ENCODE measurements at regions not wholly inside any gene's neighbourhood (a gene's known extent, or its start where the extent isn't known, plus 50 kb on each side); places are given as distances from the start of the nearest gene placed in this dataset.
"Not testable (repeated sequence)": the region's sequence is repeated elsewhere in the genome, so short reads cannot be mapped to it uniquely, and the experiment has no call there.

GRCh38 chr1:106406114-106406513 lies 650.4 kb upstream of the PRMT6 start:
- Histone ChIP-seq H3K36me3 (replicated peaks in 1 of 2; ENCODE audit: control extremely low read depth in 1 of 2, control insufficient read depth in 1 of 2, extremely low read depth in 1 of 2, insufficient read depth in 2 of 2, low read length in 1 of 2) (no peaks in the 10 kb centered on the region), H3K27me3 (replicated peaks in 1 of 4; ENCODE audit: control extremely low read depth in 1 of 4, control insufficient read depth in 3 of 4, insufficient read depth in 4 of 4, low read length in 3 of 4) (no peaks in the 10 kb centered on the region), H3K4me2 (replicated peaks; ENCODE audit: low read depth, low read length, poor library complexity, severe bottlenecking) (no peak overlapping the region), H3K9me3 (ENCODE audit: control extremely low read depth in 1 of 3, control insufficient read depth in 2 of 3, insufficient read depth in 1 of 3, low read length in 2 of 3) (no peaks in the 10 kb centered on the region), H3K4me1 (ENCODE audit: control insufficient read depth in 2 of 2, insufficient read depth in 2 of 2, low read length in 2 of 2) (no peaks in the 10 kb centered on the region), H2AFZ (ENCODE audit: insufficient read depth, low read depth, low read length, poor library complexity, severe bottlenecking) (no peak overlapping the region), H3K4me3 (ENCODE audit: control extremely low read depth in 1 of 5, extremely low read depth in 1 of 5, insufficient read depth in 1 of 5, low read depth in 2 of 5, low read length in 4 of 5) (no peak overlapping the region), H4K20me1 (ENCODE audit: control insufficient read depth, insufficient read depth, low read length, poor library complexity, severe bottlenecking) (no peaks in the 10 kb centered on the region), H3K9ac (ENCODE audit: low read length) (no peak overlapping the region), H3K27ac (ENCODE audit: low read length in 2 of 2) (no peak overlapping the region), H3K79me2 (ENCODE audit: control insufficient read depth, insufficient read depth, low read length) (no peaks in the 10 kb centered on the region)
- ATAC-seq (ENCODE audit: low read depth) (no peak), DNase-seq (no peak)
- intact Hi-C loops (cut with micrococcal nuclease), result no loop called here
- Mint-ChIP-seq H3K27me3 (no peaks in the 10 kb centered on the region), H3K4me3 (no peak overlapping the region), H3K27ac (no peak overlapping the region), H3K4me1 (no peaks in the 10 kb centered on the region), H3K9me3 (ENCODE audit: insufficient read depth) (peaks cover 3% of the 10 kb centered on the region)
- TF ChIP-seq CTCF (IDR thresholded peaks at IDR 0.05) (no peak), EZH2 (IDR thresholded peaks at IDR 0.05; ENCODE audit: borderline replicate concordance, insufficient read depth, low read depth, low read length, poor library complexity, severe bottlenecking) (no peak)
- ChIA-PET POLR2A (no interaction called here), CTCF (no interaction called here)
- WGBS (ENCODE audit: insufficient coverage), result no CpG with 5 or more reads among the region's 1 CpG

- H3K27ac Mint-ChIP-seq; H3K9me3 ChIP-seq (ENCODE audit: control extremely low read depth in 1 of 3, control insufficient read depth in 2 of 3, insufficient read depth in 1 of 3, low read length in 2 of 3); POLR2A ChIA-PET; H3K4me3 ChIP-seq (ENCODE audit: control extremely low read depth in 1 of 5, extremely low read depth in 1 of 5, insufficient read depth in 1 of 5, low read depth in 2 of 5, low read length in 4 of 5); H3K36me3 ChIP-seq (replicated peaks in 1 of 2; ENCODE audit: control extremely low read depth in 1 of 2, control insufficient read depth in 1 of 2, extremely low read depth in 1 of 2, insufficient read depth in 2 of 2, low read length in 1 of 2); intact Hi-C loops (cut with micrococcal nuclease); ATAC-seq (ENCODE audit: low read depth); H4K20me1 ChIP-seq (ENCODE audit: control insufficient read depth, insufficient read depth, low read length, poor library complexity, severe bottlenecking); H3K9me3 Mint-ChIP-seq (ENCODE audit: insufficient read depth); H3K4me1 ChIP-seq (ENCODE audit: control insufficient read depth in 2 of 2, insufficient read depth in 2 of 2, low read length in 2 of 2); H3K4me1 Mint-ChIP-seq; H2AFZ ChIP-seq (ENCODE audit: insufficient read depth, low read depth, low read length, poor library complexity, severe bottlenecking); H3K4me2 ChIP-seq (replicated peaks; ENCODE audit: low read depth, low read length, poor library complexity, severe bottlenecking); H3K4me3 Mint-ChIP-seq; CTCF ChIA-PET; H3K27me3 ChIP-seq (replicated peaks in 1 of 4; ENCODE audit: control extremely low read depth in 1 of 4, control insufficient read depth in 3 of 4, insufficient read depth in 4 of 4, low read length in 3 of 4); DNase-seq; H3K27me3 Mint-ChIP-seq; H3K79me2 ChIP-seq (ENCODE audit: control insufficient read depth, insufficient read depth, low read length); H3K9ac ChIP-seq (ENCODE audit: low read length); H3K27ac ChIP-seq (ENCODE audit: low read length in 2 of 2): not testable (repeated sequence)
- WGBS (ENCODE audit: insufficient coverage), result 95% methylated on average over 14 of the region's 18 CpGs
These were observed 644.2 kb upstream of the PRMT6 start for GRCh38 chr1:106412321-106412720.
